Keratinocyte (primary cell): ENCODE measurements at regions not wholly inside any gene's neighbourhood (a gene's known extent, or its start where the extent isn't known, plus 50 kb on each side); places are given as distances from the start of the nearest gene placed in this dataset.
"Not testable (repeated sequence)": the region's sequence is repeated elsewhere in the genome, so short reads cannot be mapped to it uniquely, and the experiment has no call there.

Source experiments
- CTCF ChIP-seq, 3 experiments: IDR thresholded peaks in 1 of 3; conservative IDR thresholded peaks in 1 of 3; optimal IDR thresholded peaks in 1 of 3; 2 replicates in 2 of 3; 3 replicates in 1 of 3; pipeline versions ENCODE3 to v1.5.1; 2011; ENCODE audit warnings: low read length in 3 of 3, mild to moderate bottlenecking in 3 of 3, moderate library complexity in 2 of 3, control low read depth in 1 of 3, inconsistent platforms in 1 of 3; ENCODE audit not compliant: insufficient read depth in 2 of 3; ENCODE audit errors: extremely low read depth in 1 of 3
- EZH2 ChIP-seq: IDR thresholded peaks from one replicate; pipeline ENCODE4 v1.6.1; 2012; ENCODE audit warnings: inconsistent platforms, mild to moderate bottlenecking, low read length, moderate library complexity

GRCh38 chr6:112937690-112938089 is 590.6 kb downstream of the RFPL4B start:
- TF ChIP-seq CTCF (optimal IDR thresholded peaks at IDR 0.05 in 1 of 3, IDR thresholded peaks at IDR 0.05 in 1 of 3, conservative IDR thresholded peaks at IDR 0.05 in 1 of 3; ENCODE audit: extremely low read depth in 1 of 3, insufficient read depth in 2 of 3, low read length in 3 of 3); EZH2: not testable (repeated sequence)
